Fibroblast of lung (primary cell): ENCODE measurements at regions not wholly inside any gene's neighbourhood (a gene's known extent, or its start where the extent isn't known, plus 50 kb on each side); places are given as distances from the start of the nearest gene placed in this dataset.

ENCODE experiments used
- CTCF ChIP-seq, 2 donors: IDR thresholded peaks in 1 of 2; conservative IDR thresholded peaks in 1 of 2; 1 replicate in 1 of 2; 2 replicates in 1 of 2; pipeline ENCODE4 v1.5.1; 2011 to 2012; ENCODE audit warnings: low read length in 2 of 2, control low read depth in 1 of 2, inconsistent platforms in 1 of 2, low read depth in 1 of 2, mild to moderate bottlenecking in 1 of 2
- EZH2 ChIP-seq: IDR thresholded peaks from 2 replicates; pipeline ENCODE4 v1.5.1; 2012; ENCODE audit warnings: low read length, control low read depth, mild to moderate bottlenecking; ENCODE audit errors: missing control alignments

- TF ChIP-seq CTCF (conservative IDR thresholded peaks at IDR 0.05 in 1 of 2, IDR thresholded peaks at IDR 0.05 in 1 of 2; ENCODE audit: low read depth in 1 of 2, low read length in 2 of 2) = no peak
- no peak for TF ChIP-seq EZH2
Observed at GRCh38 chr14:22040781-22041125, 367.1 kb upstream of the OR4E1 start.
